Tibial nerve (tissue), 4 donors: ENCODE measurements at regions not wholly inside any gene's neighbourhood (a gene's known extent, or its start where the extent isn't known, plus 50 kb on each side); places are given as distances from the start of the nearest gene placed in this dataset.

Experiments used
- EP300 ChIP-seq, 2 donors: sonication (generic); formaldehyde crosslinking; IDR thresholded peaks; one replicate each; pipeline ENCODE4 v1.6.1; 2017; ENCODE audit warnings: antibody characterized with exemption in 2 of 2, mild to moderate bottlenecking in 1 of 2
- TF ChIP-seq, protein P1 (sequence below), 5 experiments: fragments of 200-600 bp in 3 of 5; fragments of 450-650 bp in 2 of 5; sonication (generic) in 3 of 5; IDR thresholded peaks; one replicate each; pipeline ENCODE4 v1.5.1; 2016 to 2019; ENCODE audit warnings: antibody characterized with exemption in 5 of 5, mild to moderate bottlenecking in 3 of 5, moderate library complexity in 2 of 5

DNA sequence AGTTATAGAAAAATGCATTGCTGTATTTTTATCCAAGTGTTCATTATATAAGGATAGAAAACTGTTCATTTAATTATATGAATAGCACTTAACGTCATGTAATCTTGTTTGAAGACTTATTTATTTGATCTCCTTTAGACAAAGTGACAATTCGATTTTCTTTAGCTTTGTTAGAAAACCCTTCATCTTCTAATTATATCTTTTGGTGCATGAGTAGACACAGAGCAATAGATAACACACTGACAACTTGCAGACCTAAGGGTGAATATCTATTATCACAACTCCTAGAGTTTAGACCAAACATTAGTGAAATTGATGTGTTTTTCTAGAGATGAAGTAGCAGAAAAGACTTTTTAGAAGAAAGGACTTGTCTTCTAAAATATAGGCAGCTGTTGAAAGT, 446.4 kb upstream of the SEMA6A start:
- TF ChIP-seq EP300 (IDR thresholded peaks at IDR 0.05): no peak
- TF ChIP-seq, protein P1, sequence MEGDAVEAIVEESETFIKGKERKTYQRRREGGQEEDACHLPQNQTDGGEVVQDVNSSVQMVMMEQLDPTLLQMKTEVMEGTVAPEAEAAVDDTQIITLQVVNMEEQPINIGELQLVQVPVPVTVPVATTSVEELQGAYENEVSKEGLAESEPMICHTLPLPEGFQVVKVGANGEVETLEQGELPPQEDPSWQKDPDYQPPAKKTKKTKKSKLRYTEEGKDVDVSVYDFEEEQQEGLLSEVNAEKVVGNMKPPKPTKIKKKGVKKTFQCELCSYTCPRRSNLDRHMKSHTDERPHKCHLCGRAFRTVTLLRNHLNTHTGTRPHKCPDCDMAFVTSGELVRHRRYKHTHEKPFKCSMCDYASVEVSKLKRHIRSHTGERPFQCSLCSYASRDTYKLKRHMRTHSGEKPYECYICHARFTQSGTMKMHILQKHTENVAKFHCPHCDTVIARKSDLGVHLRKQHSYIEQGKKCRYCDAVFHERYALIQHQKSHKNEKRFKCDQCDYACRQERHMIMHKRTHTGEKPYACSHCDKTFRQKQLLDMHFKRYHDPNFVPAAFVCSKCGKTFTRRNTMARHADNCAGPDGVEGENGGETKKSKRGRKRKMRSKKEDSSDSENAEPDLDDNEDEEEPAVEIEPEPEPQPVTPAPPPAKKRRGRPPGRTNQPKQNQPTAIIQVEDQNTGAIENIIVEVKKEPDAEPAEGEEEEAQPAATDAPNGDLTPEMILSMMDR (IDR thresholded peaks at IDR 0.05): no peak
